Ovary (tissue), 7 donors: ENCODE measurements at regions not wholly inside any gene's neighbourhood (a gene's known extent, or its start where the extent isn't known, plus 50 kb on each side); places are given as distances from the start of the nearest gene placed in this dataset.

Source experiments
- DNase-seq, 5 donors: peaks; one replicate each; pipeline ENCODE4 v3.0.0-alpha.2; 2019 to 2020
- H3K27ac ChIP-seq, 2 donors: fragments of 200-600 bp; one replicate each; pipeline versions ENCODE4 v1.5.1 to v1.8.0; 2019 to 2022
- H3K27me3 ChIP-seq: fragments of 200-600 bp; one replicate; pipeline ENCODE4 v1.8.0; 2022
- H3K36me3 ChIP-seq: fragments of 200-600 bp; sonication (generic); one replicate; pipeline ENCODE4 v1.5.1; 2019
- H3K4me1 ChIP-seq: one replicate; pipeline ENCODE4 v1.8.1; 2013; ENCODE audit warnings: mild to moderate bottlenecking, moderate library complexity; ENCODE audit not compliant: insufficient read depth
- H3K4me3 ChIP-seq: fragments of 200-600 bp; sonication (generic); one replicate; pipeline ENCODE4 v1.5.1; 2017
- H3K9me3 ChIP-seq, 2 donors: fragments of 200-600 bp in 1 of 2; sonication (generic) in 1 of 2; one replicate each; pipeline versions ENCODE4 v1.5.1 to v1.8.1; 2013 to 2019; ENCODE audit warnings: mild to moderate bottlenecking in 1 of 2, moderate library complexity in 1 of 2
- CTCF ChIP-seq, 3 donors: fragments of 450-650 bp in 2 of 3; fragments of 200-600 bp in 1 of 3; IDR thresholded peaks; one replicate each; pipeline versions ENCODE4 v1.5.1 to v1.8.0; 2016 to 2022; ENCODE audit warnings: antibody characterized with exemption in 3 of 3, mild to moderate bottlenecking in 1 of 3
- EP300 ChIP-seq: sonication (generic); formaldehyde crosslinking; IDR thresholded peaks from one replicate; pipeline ENCODE4 v1.6.1; 2017; ENCODE audit warnings: antibody characterized with exemption
- POLR2A ChIP-seq: fragments of 450-650 bp; IDR thresholded peaks from one replicate; pipeline ENCODE4 v1.6.1; 2017; ENCODE audit warnings: antibody characterized with exemption, mild to moderate bottlenecking, moderate library complexity
- WGBS, 3 donors: extraction: QIAGEN DNeasy Blood & Tissue Kit in 1 of 3; methylation state at CpG; one replicate each; pipeline versions ENCODE4 v1.1.5 to v1.1.7; 2013 to 2017; 5-methylcytosine and 5-hydroxymethylcytosine counted together
- intact Hi-C, 4 donors: fragments of 100-400 bp; cut with DNase I; formaldehyde crosslinking; loops; one replicate each; pipeline versions ENCODE4 v1.11.0 to v1.15.1; 2022 to 2023
- donor health status: DM: no; HTN: no; CAD: no; lungs with moderate emphysema.
- donor health status: DM: no; HTN: no; CAD: no.
- donor health status: Bipolar disorder and iron deficiency.
- donor health status: DM: no; HTN: no; CAD: no.
- donor health status: DM: yes; HTN: yes; CAD: no.

GRCh38 chr4:100696531-100696930, 178.7 kb upstream of the EMCN start:
- no peaks in the 10 kb centered on the region for H3K36me3 ChIP-seq
- no peaks in the 10 kb centered on the region for H3K4me1 ChIP-seq
- no peak overlapping the region for H3K27ac ChIP-seq
- H3K4me3 ChIP-seq, result no peak overlapping the region
- DNase-seq, result no peak
- TF ChIP-seq EP300 (no peak), POLR2A (no peak), CTCF (IDR thresholded peaks at IDR 0.05) (no peak)
- intact Hi-C loops, result no loop called here
- no peaks in the 10 kb centered on the region for H3K9me3 ChIP-seq
- WGBS, 3 donors, result 7 to 19% (median 9%) methylated on average over 4 of the region's 4 CpGs
- H3K27me3 ChIP-seq, result no peaks in the 10 kb centered on the region

- H3K9me3 ChIP-seq, result no peaks in the 10 kb centered on the region
- no peak for DNase-seq
- no peaks in the 10 kb centered on the region for H3K27me3 ChIP-seq
- H3K4me3 ChIP-seq, result no peak overlapping the region
- H3K36me3 ChIP-seq, result no peaks in the 10 kb centered on the region
- 78 to 85% (median 84%) methylated on average over 1 of the region's 1 CpG for WGBS, 3 donors
- intact Hi-C loops, result no loop called here
- TF ChIP-seq POLR2A (no peak), CTCF (IDR thresholded peaks at IDR 0.05) (no peak), EP300 (no peak)
- no peak overlapping the region for H3K27ac ChIP-seq
- no peaks in the 10 kb centered on the region for H3K4me1 ChIP-seq
Observed at GRCh38 chr4:100695871-100696270, 178.0 kb upstream of the EMCN start.

GRCh38 chr4:100695039-100695654, 177.3 kb upstream of the EMCN start:
- H3K36me3 ChIP-seq, result no peaks in the 10 kb centered on the region
- WGBS, 3 donors, result 61 to 69% (median 67%) methylated on average over 3 of the region's 3 CpGs
- TF ChIP-seq POLR2A, result no peak
- TF ChIP-seq CTCF (IDR thresholded peaks at IDR 0.05), result no peak
- TF ChIP-seq EP300, result no peak
- H3K27me3 ChIP-seq, result no peaks in the 10 kb centered on the region
- no peak overlapping the region for H3K27ac ChIP-seq
- no peak for DNase-seq
- no peaks in the 10 kb centered on the region for H3K9me3 ChIP-seq
- H3K4me3 ChIP-seq, result no peak overlapping the region
- H3K4me1 ChIP-seq, result no peaks in the 10 kb centered on the region
- intact Hi-C loops, result no loop called here

GRCh38 chr4:100694467-100694866, 176.6 kb upstream of the EMCN start:
- H3K4me3 ChIP-seq, result no peak overlapping the region
- no peak for DNase-seq
- no peaks in the 10 kb centered on the region for H3K27me3 ChIP-seq
- intact Hi-C loops, result no loop called here
- no peaks in the 10 kb centered on the region for H3K36me3 ChIP-seq
- TF ChIP-seq CTCF (IDR thresholded peaks at IDR 0.05) (no peak), POLR2A (no peak), EP300 (no peak)
- no peaks in the 10 kb centered on the region for H3K9me3 ChIP-seq
- no peaks in the 10 kb centered on the region for H3K4me1 ChIP-seq
- 93 to 98% (median 97%) methylated on average over 2 of the region's 2 CpGs for whole genome bisulfite sequencing, 3 donors
- no peak overlapping the region for H3K27ac ChIP-seq
